NCI-H2107 treated with DMSO at 0.1 percent for 48 hours (cell line): ENCODE measurements at regions not wholly inside any gene's neighbourhood (a gene's known extent, or its start where the extent isn't known, plus 50 kb on each side); places are given as distances from the start of the nearest gene placed in this dataset.
"Not testable (repeated sequence)": the region's sequence is repeated elsewhere in the genome, so short reads cannot be mapped to it uniquely, and the experiment has no call there.

Source experiments
- DNase-seq: peaks from one replicate; lab custom pipeline; 2025; ENCODE audit not compliant: unreplicated experiment; lab: John Stamatoyannopoulos, UW

DNA sequence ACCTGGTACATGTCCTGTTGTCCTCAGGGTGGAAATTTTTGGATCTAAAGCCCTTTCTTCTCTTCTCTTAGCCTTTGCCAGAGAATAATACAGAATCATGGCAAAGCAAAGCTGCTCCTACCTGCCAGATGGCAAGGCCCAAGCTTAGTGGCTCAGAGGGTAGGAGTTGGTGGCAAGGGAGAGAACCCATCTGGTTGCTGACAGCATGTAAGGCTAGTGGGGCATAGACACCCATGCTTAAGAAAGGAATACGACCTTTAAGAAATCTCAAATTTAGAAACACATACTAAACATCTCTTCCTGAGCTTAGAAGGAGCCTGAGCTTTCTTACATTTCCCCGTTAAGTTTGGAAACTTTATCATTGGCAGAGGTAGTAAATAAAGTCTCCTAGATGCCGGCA is 395.0 kb upstream of the SOX9 start:
- no peak for DNase-seq

- DNase-seq: no peak
Observed at GRCh38 chr17:71726341-71726740, 394.5 kb upstream of the SOX9 start.

DNA sequence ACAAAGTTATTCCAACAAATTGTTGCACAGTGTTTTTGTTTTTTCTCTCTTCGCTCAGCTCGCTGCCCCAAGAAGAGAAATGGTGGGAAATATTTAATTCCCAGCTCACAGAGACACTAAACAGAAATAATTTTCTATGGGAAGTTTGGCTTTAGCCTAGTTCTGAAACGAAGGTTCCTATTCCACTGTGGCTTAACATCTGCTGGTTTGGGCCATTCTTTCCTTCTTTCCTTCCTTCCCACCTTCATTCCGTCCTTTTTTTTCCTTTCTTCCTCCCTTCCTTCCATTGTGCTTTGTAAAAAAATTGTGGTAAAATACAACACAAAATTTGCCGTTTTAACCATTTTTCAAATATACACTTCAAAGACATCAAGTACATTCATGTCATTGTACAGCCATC is 393.5 kb upstream of the SOX9 start:
- DNase-seq: no peak

GRCh38 chr17:71727723-71728122 is 393.1 kb upstream of the SOX9 start:
- no peak for DNase-seq

DNA sequence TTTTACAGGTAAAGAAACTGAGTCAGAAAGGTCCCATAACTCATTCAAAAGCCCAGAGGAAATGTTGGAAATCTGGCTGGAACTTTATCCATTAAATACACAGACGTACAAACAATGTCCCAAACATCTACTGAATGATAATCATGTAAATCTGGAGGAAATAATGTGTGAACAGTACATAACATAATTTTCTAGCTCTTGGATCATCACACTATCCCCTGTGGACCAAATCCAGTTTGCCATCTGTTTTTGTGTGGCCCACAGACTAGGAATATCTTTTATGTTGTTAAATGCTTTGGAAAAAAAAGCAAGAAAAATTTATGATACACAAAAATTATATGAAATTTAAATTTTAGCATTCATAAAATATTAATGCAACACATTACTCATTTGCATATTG is 389.9 kb upstream of the SOX9 start:
- no peak for DNase-seq

DNA sequence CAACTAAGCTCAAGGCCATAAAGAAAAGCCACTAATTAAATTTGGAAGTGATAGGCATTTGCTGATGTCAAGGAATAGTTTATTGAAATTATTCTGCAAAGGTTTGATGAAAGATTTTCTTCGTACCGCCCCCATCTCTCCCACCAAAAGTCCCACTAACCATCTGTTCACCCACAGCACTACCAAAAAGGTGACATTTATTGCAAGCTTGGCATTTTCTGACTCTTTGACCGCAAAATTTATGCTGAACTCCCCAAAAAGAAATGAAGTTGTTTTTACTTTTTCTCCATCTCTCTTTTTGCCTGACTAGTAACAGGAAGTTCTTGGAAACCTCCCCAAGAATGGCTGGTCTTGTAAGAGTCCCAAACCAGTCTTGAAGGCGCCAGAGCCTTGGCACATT is 384.9 kb upstream of the SOX9 start:
- DNase-seq: no peak

GRCh38 chr17:71740866-71741265 is 380.0 kb upstream of the SOX9 start:
- no peak for DNase-seq

DNA sequence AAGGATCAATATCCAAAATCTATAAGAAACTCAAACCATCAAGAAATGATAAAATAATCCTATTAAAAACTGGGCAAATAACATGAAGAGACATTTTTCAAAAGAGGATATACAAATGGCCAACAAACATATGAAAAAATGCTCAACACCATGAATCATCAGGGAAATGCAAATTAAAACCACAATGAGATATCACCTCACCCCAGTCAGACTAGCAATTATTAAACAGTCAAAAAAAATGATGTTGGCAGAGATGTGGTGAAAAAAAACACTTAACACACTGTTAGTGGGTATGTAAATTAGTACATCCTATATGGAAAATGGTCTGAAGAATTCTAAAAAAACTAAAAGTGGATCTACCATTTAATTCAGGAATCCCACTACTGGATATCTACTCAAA is 379.0 kb upstream of the SOX9 start:
- DNase-seq: no peak

- DNase-seq: no peak
Observed at GRCh38 chr17:71748872-71749271, 371.9 kb upstream of the SOX9 start.

DNA sequence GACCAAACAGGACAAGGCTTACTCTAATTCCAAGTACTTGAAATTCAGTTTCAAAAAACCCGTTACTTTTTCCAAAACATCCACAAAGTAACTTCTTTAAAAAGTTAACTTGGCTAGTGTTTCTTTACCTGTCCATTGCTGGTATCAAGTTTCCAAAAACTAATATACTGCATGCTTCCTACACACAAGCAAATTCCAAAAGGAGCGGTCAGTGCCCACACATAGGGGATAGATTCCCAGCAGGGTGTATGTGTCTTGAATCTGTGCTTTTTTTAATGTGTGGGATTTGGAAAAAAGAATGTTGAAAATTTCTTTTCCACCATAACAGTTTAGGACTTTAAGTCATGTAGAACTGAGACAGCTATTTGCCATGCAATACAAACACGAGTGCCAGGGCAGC is 367.8 kb upstream of the SOX9 start:
- DNase-seq: no peak

DNA sequence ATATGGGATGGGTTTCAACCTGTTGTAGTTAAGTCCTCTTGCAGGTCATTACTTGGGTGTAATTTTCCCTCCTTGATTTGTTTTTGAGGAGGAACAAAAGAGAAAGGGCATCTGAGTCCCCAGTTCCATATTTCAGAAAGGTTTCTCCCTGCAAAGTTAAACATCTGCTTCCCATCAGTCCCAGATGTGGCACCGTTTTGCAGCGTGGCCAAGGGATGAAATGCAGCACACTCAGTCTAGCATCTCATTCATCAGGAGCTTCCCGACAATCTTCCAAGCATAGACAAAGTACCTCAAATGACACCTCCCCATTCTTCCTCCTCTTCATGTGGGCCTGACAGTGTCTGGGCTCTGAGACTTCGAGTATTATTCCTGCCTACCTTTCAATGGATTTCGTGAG is 363.7 kb upstream of the SOX9 start:
- no peak for DNase-seq

- DNase-seq: no peak
Observed at GRCh38 chr17:71757956-71758355, 362.9 kb upstream of the SOX9 start.

GRCh38 chr17:71759422-71760060 is 361.3 kb upstream of the SOX9 start:
- no peak for DNase-seq

GRCh38 chr17:71760062-71760720 is 360.6 kb upstream of the SOX9 start:
- DNase-seq: no peak

DNA sequence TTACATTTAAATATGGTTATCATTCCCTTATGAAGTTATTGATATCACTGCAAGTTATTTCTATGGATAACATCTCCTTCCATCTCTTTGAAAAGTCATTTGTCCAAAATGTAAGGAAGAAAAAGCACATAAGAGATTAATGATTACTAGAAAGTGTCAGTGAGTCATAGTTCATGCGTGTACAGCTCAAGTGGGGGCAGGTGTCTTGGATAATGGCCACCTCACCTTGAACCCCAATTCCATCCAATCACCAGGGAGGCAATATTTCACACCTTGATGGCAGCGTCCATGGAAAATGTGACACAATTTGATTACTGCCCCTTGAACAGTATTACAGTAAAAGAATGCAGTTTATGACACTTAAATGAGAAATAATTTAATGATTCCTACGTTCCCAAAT is 358.3 kb upstream of the SOX9 start:
- no peak for DNase-seq

GRCh38 chr17:71764505-71764904 is 356.3 kb upstream of the SOX9 start:
- DNase-seq: no peak

GRCh38 chr17:71765437-71765836 is 355.4 kb upstream of the SOX9 start:
- DNase-seq: no peak

- DNase-seq: no peak
Observed at GRCh38 chr17:71769850-71770249, 351.0 kb upstream of the SOX9 start.

- DNase-seq: no peak
Observed at GRCh38 chr17:71777048-71777640, 343.7 kb upstream of the SOX9 start.

GRCh38 chr17:71779482-71779881 is 341.3 kb upstream of the SOX9 start:
- DNase-seq: no peak

- DNase-seq: no peak
Observed at GRCh38 chr17:71780596-71780995, 340.2 kb upstream of the SOX9 start.

GRCh38 chr17:71782021-71782420 is 338.8 kb upstream of the SOX9 start:
- not testable (repeated sequence) for DNase-seq

DNA sequence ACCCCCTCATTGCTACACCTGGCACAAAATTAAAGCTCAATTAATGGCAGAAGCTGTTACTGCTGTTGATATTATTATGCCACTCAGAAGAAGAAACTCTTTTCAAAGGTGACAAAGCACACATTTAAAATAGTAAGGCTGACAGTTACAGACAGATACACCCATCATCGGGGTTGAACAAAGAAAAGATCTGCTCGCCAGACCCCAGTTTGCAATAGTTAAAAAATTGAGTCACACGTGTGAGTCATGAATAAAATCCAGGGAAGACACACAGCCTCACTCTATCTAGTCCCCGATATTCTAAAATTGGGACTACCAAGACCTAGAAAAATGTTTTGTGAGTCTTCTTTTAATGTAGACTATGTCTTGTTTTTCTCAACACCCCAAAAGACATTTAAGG is 330.0 kb upstream of the SOX9 start:
- no peak for DNase-seq
